ENCODE measurements at regions not wholly inside any gene's neighbourhood (a gene's known extent, or its start where the extent isn't known, plus 50 kb on each side); places are given as distances from the start of the nearest gene placed in this dataset.

DNA sequence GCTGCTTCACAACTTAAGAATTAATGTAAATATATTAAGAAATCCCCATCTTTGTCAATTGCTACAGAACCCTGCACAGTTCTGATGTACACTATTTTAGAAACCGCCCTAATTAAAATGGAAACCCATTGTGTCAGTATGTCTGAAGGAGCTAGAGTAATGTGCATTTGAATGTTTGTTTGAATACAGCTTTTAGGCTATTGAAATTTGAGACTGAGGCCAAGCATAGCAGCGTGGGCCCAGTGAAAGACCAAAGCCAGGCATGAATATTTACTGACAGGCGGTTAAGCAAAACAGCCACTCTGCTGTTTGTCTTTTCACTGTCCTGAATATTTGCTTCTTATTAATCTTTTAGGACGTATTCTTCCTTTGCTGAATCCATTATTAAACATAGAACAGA, 252.3 kb downstream of the IZUMO3 start:
- TF ChIP-seq EP300 (IDR thresholded peaks at IDR 0.05) = no peak
- TF ChIP-seq, protein P1, sequence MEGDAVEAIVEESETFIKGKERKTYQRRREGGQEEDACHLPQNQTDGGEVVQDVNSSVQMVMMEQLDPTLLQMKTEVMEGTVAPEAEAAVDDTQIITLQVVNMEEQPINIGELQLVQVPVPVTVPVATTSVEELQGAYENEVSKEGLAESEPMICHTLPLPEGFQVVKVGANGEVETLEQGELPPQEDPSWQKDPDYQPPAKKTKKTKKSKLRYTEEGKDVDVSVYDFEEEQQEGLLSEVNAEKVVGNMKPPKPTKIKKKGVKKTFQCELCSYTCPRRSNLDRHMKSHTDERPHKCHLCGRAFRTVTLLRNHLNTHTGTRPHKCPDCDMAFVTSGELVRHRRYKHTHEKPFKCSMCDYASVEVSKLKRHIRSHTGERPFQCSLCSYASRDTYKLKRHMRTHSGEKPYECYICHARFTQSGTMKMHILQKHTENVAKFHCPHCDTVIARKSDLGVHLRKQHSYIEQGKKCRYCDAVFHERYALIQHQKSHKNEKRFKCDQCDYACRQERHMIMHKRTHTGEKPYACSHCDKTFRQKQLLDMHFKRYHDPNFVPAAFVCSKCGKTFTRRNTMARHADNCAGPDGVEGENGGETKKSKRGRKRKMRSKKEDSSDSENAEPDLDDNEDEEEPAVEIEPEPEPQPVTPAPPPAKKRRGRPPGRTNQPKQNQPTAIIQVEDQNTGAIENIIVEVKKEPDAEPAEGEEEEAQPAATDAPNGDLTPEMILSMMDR (IDR thresholded peaks at IDR 0.05) = no peak

Measured in ovary (tissue), 3 donors.